ENCODE measurements at regions not wholly inside any gene's neighbourhood (a gene's known extent, or its start where the extent isn't known, plus 50 kb on each side); places are given as distances from the start of the nearest gene placed in this dataset.

- TF ChIP-seq, protein P1, sequence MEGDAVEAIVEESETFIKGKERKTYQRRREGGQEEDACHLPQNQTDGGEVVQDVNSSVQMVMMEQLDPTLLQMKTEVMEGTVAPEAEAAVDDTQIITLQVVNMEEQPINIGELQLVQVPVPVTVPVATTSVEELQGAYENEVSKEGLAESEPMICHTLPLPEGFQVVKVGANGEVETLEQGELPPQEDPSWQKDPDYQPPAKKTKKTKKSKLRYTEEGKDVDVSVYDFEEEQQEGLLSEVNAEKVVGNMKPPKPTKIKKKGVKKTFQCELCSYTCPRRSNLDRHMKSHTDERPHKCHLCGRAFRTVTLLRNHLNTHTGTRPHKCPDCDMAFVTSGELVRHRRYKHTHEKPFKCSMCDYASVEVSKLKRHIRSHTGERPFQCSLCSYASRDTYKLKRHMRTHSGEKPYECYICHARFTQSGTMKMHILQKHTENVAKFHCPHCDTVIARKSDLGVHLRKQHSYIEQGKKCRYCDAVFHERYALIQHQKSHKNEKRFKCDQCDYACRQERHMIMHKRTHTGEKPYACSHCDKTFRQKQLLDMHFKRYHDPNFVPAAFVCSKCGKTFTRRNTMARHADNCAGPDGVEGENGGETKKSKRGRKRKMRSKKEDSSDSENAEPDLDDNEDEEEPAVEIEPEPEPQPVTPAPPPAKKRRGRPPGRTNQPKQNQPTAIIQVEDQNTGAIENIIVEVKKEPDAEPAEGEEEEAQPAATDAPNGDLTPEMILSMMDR (optimal IDR thresholded peaks at IDR 0.05 in 1 of 3, IDR thresholded peaks at IDR 0.05 in 1 of 3, conservative IDR thresholded peaks at IDR 0.05 in 1 of 3; ENCODE audit: extremely low read depth in 1 of 3, insufficient read depth in 2 of 3, low read length in 3 of 3): no peak
- no peak for TF ChIP-seq EZH2 (IDR thresholded peaks at IDR 0.05; ENCODE audit: low read length)
These were observed 67.2 kb downstream of the SPRY2 start for GRCh38 chr13:80273718-80274117.

Measured in keratinocyte (primary cell).